H1 (cell line): ENCODE measurements at regions not wholly inside any gene's neighbourhood (a gene's known extent, or its start where the extent isn't known, plus 50 kb on each side); places are given as distances from the start of the nearest gene placed in this dataset.

Source experiments
- CTCF ChIA-PET: fragments of 300-600 bp; sonication (Branson Sonifier 250); formaldehyde crosslinking; loops from one replicate; lab custom pipeline; 2021; ENCODE audit not compliant: partially characterized antibody; lab: Charles Lee
- POLR2A ChIA-PET: fragments of 300-600 bp; sonication (Branson Sonifier 250); formaldehyde crosslinking; loops from one replicate; lab custom pipeline; 2021; ENCODE audit warnings: inconsistent platforms; ENCODE audit not compliant: partially characterized antibody; lab: Charles Lee
- DNase-seq, 2 experiments: peaks; one replicate each; pipeline versions ENCODE4 v3.0.0 to v3.0.0-alpha.2; 2010 to 2022; ENCODE audit warnings: low spot score in 2 of 2, low read depth in 1 of 2, mixed read lengths in 1 of 2
- FAIRE-seq: peaks from 2 replicates; lab custom pipeline; 2011; peaks lifted over from hg19 to GRCh38; lab: Jason Lieb, UNC
- H2AFZ ChIP-seq: 2 replicates; pipeline ENCODE4 v1.8.1; 2012; ENCODE audit warnings: low read length, inconsistent platforms
- H2AK5ac ChIP-seq: 2 replicates; pipeline ENCODE4 v1.6.1; 2013; ENCODE audit warnings: low read depth, low read length
- H2BK120ac ChIP-seq: replicated peaks from 2 replicates; pipeline ENCODE3; 2013; ENCODE audit warnings: low read depth, low read length, inconsistent platforms
- H2BK12ac ChIP-seq: 2 replicates; pipeline ENCODE4 v1.6.1; 2013; ENCODE audit warnings: low read depth, low read length
- H2BK15ac ChIP-seq: 2 replicates; pipeline ENCODE4 v1.6.1; 2013; ENCODE audit warnings: low read length
- H2BK20ac ChIP-seq: 2 replicates; pipeline ENCODE4 v1.6.1; 2013; ENCODE audit warnings: low read length
- H2BK5ac ChIP-seq: 2 replicates; pipeline ENCODE4 v1.6.1; 2013; ENCODE audit warnings: low read depth, low read length
- H3K14ac ChIP-seq: 2 replicates; pipeline ENCODE4 v1.6.1; 2013; ENCODE audit warnings: inconsistent platforms; ENCODE audit not compliant: insufficient read length
- H3K18ac ChIP-seq: 2 replicates; pipeline ENCODE4 v1.6.1; 2013; ENCODE audit warnings: low read length; ENCODE audit errors: extremely low read depth
- H3K23ac ChIP-seq: 2 replicates; pipeline ENCODE4 v1.6.1; 2013; ENCODE audit warnings: inconsistent platforms; ENCODE audit not compliant: insufficient read length
- H3K23me2 ChIP-seq: 2 replicates; pipeline ENCODE4 v1.6.1; 2013; ENCODE audit warnings: low read depth, low read length
- H3K27ac ChIP-seq: 2 replicates; pipeline ENCODE4 v1.6.1; 2011; ENCODE audit warnings: low read depth, low read length, inconsistent platforms
- H3K27me3 ChIP-seq, 4 experiments: replicated peaks in 1 of 4; 1 replicate in 1 of 4; 2 replicates in 3 of 4; pipeline versions ENCODE4 v1.6.1 to v1.8.1; 2011 to 2013; ENCODE audit warnings: low read length in 3 of 4, mild to moderate bottlenecking in 3 of 4, inconsistent platforms in 2 of 4, mixed read lengths in 2 of 4, moderate library complexity in 1 of 4; ENCODE audit not compliant: control insufficient read depth in 3 of 4, insufficient read depth in 3 of 4; ENCODE audit errors: extremely low read depth in 1 of 4
- H3K36me3 ChIP-seq, 4 experiments: 2 replicates each; pipeline versions ENCODE4 v1.6.1 to v1.8.1; 2011 to 2013; ENCODE audit warnings: mild to moderate bottlenecking in 4 of 4, low read length in 3 of 4, moderate library complexity in 2 of 4, control low read depth in 1 of 4, inconsistent platforms in 1 of 4; ENCODE audit not compliant: insufficient read depth in 4 of 4, control insufficient read depth in 2 of 4
- H3K4ac ChIP-seq: replicated peaks from 2 replicates; pipeline ENCODE3; 2013; ENCODE audit warnings: low read length, low read depth, mixed read lengths, inconsistent platforms; ENCODE audit not compliant: insufficient read length
- H3K4me1 ChIP-seq, 4 experiments: replicated peaks in 1 of 4; 1 replicate in 1 of 4; 2 replicates in 3 of 4; pipeline versions ENCODE4 v1.6.1 to v1.8.1; 2011 to 2013; ENCODE audit warnings: low read length in 3 of 4, inconsistent platforms in 2 of 4, mixed read lengths in 1 of 4; ENCODE audit not compliant: insufficient read depth in 4 of 4, control insufficient read depth in 3 of 4
- H3K4me2 ChIP-seq, 2 experiments: 2 replicates each; pipeline versions ENCODE4 v1.6.1 to v1.8.1; 2011 to 2013; ENCODE audit warnings: low read depth in 2 of 2, low read length in 2 of 2, control low read depth in 1 of 2, inconsistent platforms in 1 of 2, mild to moderate bottlenecking in 1 of 2; ENCODE audit not compliant: insufficient read depth in 1 of 2
- H3K4me3 ChIP-seq, 4 experiments: fragments of 200-600, 300-600 bp in 1 of 4; sonication (generic), shearing (Covaris generic), sonication (Bioruptor Twin) in 1 of 4; 2 replicates each; pipeline versions ENCODE4 v1.5.1 to v1.8.1; 2011 to 2016; ENCODE audit warnings: low read length in 4 of 4, low read depth in 3 of 4, control low read depth in 2 of 4, inconsistent platforms in 2 of 4, mild to moderate bottlenecking in 2 of 4, mixed read lengths in 1 of 4, moderate library complexity in 1 of 4; ENCODE audit not compliant: insufficient read depth in 2 of 4; ENCODE audit errors: extremely low read depth in 1 of 4
- H3K56ac ChIP-seq: replicated peaks from 2 replicates; pipeline ENCODE3; 2013; ENCODE audit warnings: low read depth, mild to moderate bottlenecking, mixed read lengths, low read length, inconsistent platforms; ENCODE audit not compliant: insufficient read length
- H3K79me1 ChIP-seq: 2 replicates; pipeline ENCODE4 v1.6.1; 2013; ENCODE audit warnings: low read depth, low read length, control low read depth
- H3K79me2 ChIP-seq, 2 experiments: 2 replicates each; pipeline versions ENCODE4 v1.6.1 to v1.8.1; 2012 to 2013; ENCODE audit warnings: low read length in 2 of 2, mild to moderate bottlenecking in 2 of 2, inconsistent platforms in 1 of 2; ENCODE audit not compliant: insufficient read depth in 2 of 2, control insufficient read depth in 1 of 2
- H3K9ac ChIP-seq, 4 experiments: replicated peaks in 1 of 4; 1 replicate in 1 of 4; 2 replicates in 3 of 4; pipeline versions ENCODE4 v1.6.1 to v1.8.1; 2011 to 2013; ENCODE audit warnings: low read depth in 3 of 4, low read length in 3 of 4, control low read depth in 2 of 4, mild to moderate bottlenecking in 2 of 4, moderate library complexity in 2 of 4, inconsistent platforms in 1 of 4; ENCODE audit errors: extremely low read depth in 1 of 4
- H3K9me3 ChIP-seq, 2 experiments: 2 replicates each; pipeline versions ENCODE4 v1.6.1 to v1.8.1; 2012 to 2013; ENCODE audit warnings: mild to moderate bottlenecking in 2 of 2, moderate library complexity in 2 of 2, control low read depth in 1 of 2, inconsistent platforms in 1 of 2, low read depth in 1 of 2, low read length in 1 of 2, mixed read lengths in 1 of 2; ENCODE audit not compliant: insufficient read depth in 2 of 2
- H4K20me1 ChIP-seq, 2 experiments: replicated peaks in 1 of 2; 2 replicates each; pipeline versions ENCODE3 to v1.8.1; 2011 to 2013; ENCODE audit warnings: inconsistent platforms in 2 of 2, low read length in 2 of 2, mild to moderate bottlenecking in 1 of 2; ENCODE audit not compliant: insufficient read depth in 2 of 2, control insufficient read depth in 1 of 2
- H4K5ac ChIP-seq: 2 replicates; pipeline ENCODE4 v1.6.1; 2013; ENCODE audit warnings: low read length, low read depth, mixed read lengths, inconsistent platforms; ENCODE audit not compliant: insufficient read length
- H4K8ac ChIP-seq: 2 replicates; pipeline ENCODE4 v1.8.0; 2013; ENCODE audit warnings: mild to moderate bottlenecking, moderate library complexity, low read length, inconsistent platforms; ENCODE audit not compliant: insufficient read depth; ENCODE audit errors: extremely low read depth
- H4K91ac ChIP-seq: replicated peaks from 2 replicates; pipeline ENCODE3; 2013; ENCODE audit warnings: low read length, mixed read lengths, inconsistent platforms; ENCODE audit not compliant: insufficient read length
- BACH1 ChIP-seq: IDR thresholded peaks from 2 replicates; pipeline ENCODE4 v1.6.1; 2012; ENCODE audit warnings: low read length, improper control_type of control experiment
- CHD2 ChIP-seq: IDR thresholded peaks from 2 replicates; pipeline ENCODE4 v1.6.1; 2012; ENCODE audit warnings: low read length, improper control_type of control experiment
- EP300 ChIP-seq, 2 experiments: IDR thresholded peaks; 1 replicate in 1 of 2; 2 replicates in 1 of 2; pipeline ENCODE4 v1.6.1; 2011 to 2012; ENCODE audit warnings: low read depth in 2 of 2, low read length in 2 of 2, mild to moderate bottlenecking in 2 of 2, borderline replicate concordance in 1 of 2, inconsistent platforms in 1 of 2, moderate library complexity in 1 of 2
- EZH2 ChIP-seq: fragments of 200-600 bp; sonication (generic); IDR thresholded peaks from 2 replicates; pipeline ENCODE4 v1.7.1; 2012; ENCODE audit warnings: low read depth, mild to moderate bottlenecking, moderate library complexity, low read length, inconsistent platforms; ENCODE audit not compliant: severe bottlenecking
- KDM4A ChIP-seq: IDR thresholded peaks from one replicate; pipeline ENCODE4 v1.7.1; 2012; ENCODE audit warnings: low read depth, mild to moderate bottlenecking, moderate library complexity, low read length, inconsistent platforms; ENCODE audit not compliant: severe bottlenecking
- NANOG ChIP-seq: IDR thresholded peaks from 2 replicates; pipeline ENCODE4 v1.6.1; 2011; ENCODE audit warnings: low read length, low read depth, mild to moderate bottlenecking, inconsistent platforms; ENCODE audit not compliant: insufficient read depth, poor library complexity, severe bottlenecking
- RFX5 ChIP-seq: IDR thresholded peaks from 2 replicates; pipeline ENCODE4 v1.6.1; 2011; ENCODE audit warnings: low read depth, low read length, improper control_type of control experiment, borderline replicate concordance
- SAP30 ChIP-seq: fragments of 300-600 bp; sonication (generic); IDR thresholded peaks from 2 replicates; pipeline ENCODE4 v1.7.1; 2012; ENCODE audit warnings: low read length, moderate library complexity, mild to moderate bottlenecking, inconsistent platforms; ENCODE audit not compliant: insufficient read depth, insufficient replicate concordance
- SIRT6 ChIP-seq: IDR thresholded peaks from one replicate; pipeline ENCODE4 v1.7.1; 2012; ENCODE audit warnings: low read length, inconsistent platforms
- SP2 ChIP-seq: IDR thresholded peaks from 2 replicates; pipeline ENCODE4 v1.6.1; 2012; ENCODE audit warnings: mild to moderate bottlenecking, low read length, inconsistent platforms
- SUZ12 ChIP-seq: fragments of 200-600 bp; sonication (generic); IDR thresholded peaks from 2 replicates; pipeline ENCODE4 v1.6.1; 2012; ENCODE audit warnings: mild to moderate bottlenecking, inconsistent platforms, low read length, moderate library complexity, mixed read lengths
- WGBS, 2 experiments: shearing (Covaris generic) in 1 of 2; methylation state at CpG; one replicate each; pipeline versions ENCODE4 v1.1.6 to v1.1.7; 2013 to 2015; ENCODE audit warnings: low lambda C conversion rate in 2 of 2, mixed read lengths in 2 of 2, inconsistent platforms in 1 of 2, low coverage in 1 of 2, missing lambda C conversion rate in 1 of 2; ENCODE audit not compliant: insufficient replicate concordance in 2 of 2, insufficient coverage in 1 of 2, insufficient read length in 1 of 2; ENCODE audit errors: extremely low coverage in 1 of 2, missing lambda C conversion rate in 1 of 2; 5-methylcytosine and 5-hydroxymethylcytosine counted together
- TF ChIP-seq, protein P1 (sequence below): IDR thresholded peaks from 2 replicates; pipeline ENCODE4 v1.6.1; 2012; ENCODE audit warnings: inconsistent platforms

DNA sequence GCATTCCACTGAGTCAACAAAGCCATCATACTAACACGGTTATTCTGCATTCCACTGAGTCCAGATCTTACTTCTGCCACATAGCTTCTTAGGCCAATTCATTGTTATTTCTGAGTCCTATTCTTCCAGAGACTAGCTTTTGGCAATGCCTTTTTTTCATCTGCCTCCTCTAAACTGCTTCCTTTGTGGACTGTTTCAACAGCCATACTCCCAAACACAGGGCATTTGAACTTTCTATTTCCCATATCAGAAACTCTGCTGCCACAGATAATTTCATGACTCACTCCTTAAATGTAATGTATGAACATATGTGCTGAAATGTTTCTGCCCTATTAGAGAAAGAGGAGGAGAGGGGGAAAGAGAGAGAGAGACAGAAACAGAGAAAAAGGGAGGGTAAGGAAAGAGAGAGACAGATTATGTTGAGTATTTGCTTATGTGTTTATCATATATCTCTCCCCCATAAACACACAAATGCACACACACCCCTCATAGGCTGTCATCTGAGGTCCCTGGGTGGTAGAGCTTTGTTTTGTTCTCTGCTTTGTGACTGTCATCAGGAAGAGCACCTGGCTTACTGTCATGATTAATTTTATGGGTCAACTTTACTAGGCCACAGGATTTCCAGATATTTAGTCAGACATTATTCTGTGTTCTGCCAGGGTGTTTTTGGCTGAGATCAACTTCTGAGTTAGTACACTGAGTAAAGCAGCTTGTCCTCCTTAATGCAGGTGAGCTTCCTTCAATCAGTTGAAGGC is 308.0 kb upstream of the KCND2 start:
- H2BK15ac ChIP-seq: no peak overlapping the region
- H3K14ac ChIP-seq: no peak overlapping the region
- POLR2A ChIA-PET: interaction anchor here (0.7 kb wide), 1 partner anchor 11 kb away, joined by 3 read pairs; no protein-coding TSS in a partner anchor
- H4K5ac ChIP-seq: no peak overlapping the region
- H2AFZ ChIP-seq: peak overlapping the region; percentile 31; the same call in 1 of the 2 replicates
- no peak overlapping the region for H3K9ac ChIP-seq
- FAIRE-seq (no peak), DNase-seq (no peak)
- no peak overlapping the region for H3K4me3 ChIP-seq
- no peaks in the 10 kb centered on the region for H3K4me1 ChIP-seq
- H4K8ac ChIP-seq: no peak overlapping the region
- no peak overlapping the region for H2AK5ac ChIP-seq
- 68% methylated on average over 1 of the region's 1 CpG; no CpG with 5 or more reads in 1 of the 2 experiments for WGBS, 2 experiments
- no peaks in the 10 kb centered on the region for H3K79me2 ChIP-seq
- no peaks in the 10 kb centered on the region for H3K23me2 ChIP-seq
- H3K36me3 ChIP-seq: no peaks in the 10 kb centered on the region
- H2BK20ac ChIP-seq: no peak overlapping the region
- H3K9me3 ChIP-seq: no peaks in the 10 kb centered on the region
- H3K23ac ChIP-seq: no peak overlapping the region
- no peaks in the 10 kb centered on the region for H4K20me1 ChIP-seq
- no peaks in the 10 kb centered on the region for H3K79me1 ChIP-seq
- H3K18ac ChIP-seq: no peak overlapping the region
- no peak overlapping the region for H3K27ac ChIP-seq
- H3K56ac ChIP-seq: no peak overlapping the region
- H2BK120ac ChIP-seq: no peak overlapping the region
- H2BK12ac ChIP-seq: no peak overlapping the region
- CTCF ChIA-PET: no interaction called here
- no peaks in the 10 kb centered on the region for H3K27me3 ChIP-seq
- H2BK5ac ChIP-seq: no peak overlapping the region
- H3K4ac ChIP-seq: no peak overlapping the region
- no peak overlapping the region for H3K4me2 ChIP-seq
- no peak overlapping the region for H4K91ac ChIP-seq
- no peak for TF ChIP-seq SIRT6
- no peak for TF ChIP-seq NANOG
- no peak for TF ChIP-seq BACH1
- no peak for TF ChIP-seq EP300 (IDR thresholded peaks at IDR 0.05; ENCODE audit: borderline replicate concordance in 1 of 2, low read depth in 2 of 2, low read length in 2 of 2)
- TF ChIP-seq SP2: no peak
- no peak for TF ChIP-seq EZH2
- TF ChIP-seq SAP30: no peak
- TF ChIP-seq, protein P1, sequence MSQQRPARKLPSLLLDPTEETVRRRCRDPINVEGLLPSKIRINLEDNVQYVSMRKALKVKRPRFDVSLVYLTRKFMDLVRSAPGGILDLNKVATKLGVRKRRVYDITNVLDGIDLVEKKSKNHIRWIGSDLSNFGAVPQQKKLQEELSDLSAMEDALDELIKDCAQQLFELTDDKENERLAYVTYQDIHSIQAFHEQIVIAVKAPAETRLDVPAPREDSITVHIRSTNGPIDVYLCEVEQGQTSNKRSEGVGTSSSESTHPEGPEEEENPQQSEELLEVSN: no peak
- no peak for TF ChIP-seq CHD2
- no peak for TF ChIP-seq KDM4A
- TF ChIP-seq SUZ12: no peak
- TF ChIP-seq RFX5: no peak
